Heart right ventricle (tissue), 16 donors: ENCODE measurements at regions not wholly inside any gene's neighbourhood (a gene's known extent, or its start where the extent isn't known, plus 50 kb on each side); places are given as distances from the start of the nearest gene placed in this dataset.
A peak's percentile ranks its signal among the peaks of the same experiment; 100 is the strongest.

ENCODE experiments used
- ATAC-seq, 8 donors: fragments of 200-7000 bp; cut with Tn5 transposase; one replicate each; pipeline ENCODE4 v1.9.1; 2020; ENCODE audit warnings: mild to moderate bottlenecking in 8 of 8, moderate library complexity in 8 of 8, moderate number of reproducible peaks in 1 of 8
- DNase-seq, 2 donors: peaks; one replicate each; pipeline ENCODE4 v3.0.0-alpha.2; 2020
- H3K27ac ChIP-seq, 10 donors: fragments of 200-600 bp; sonication (generic) in 2 of 10; one replicate each; pipeline versions ENCODE4 v1.5.0 to v1.8.0; 2020 to 2022; ENCODE audit warnings: mild to moderate bottlenecking in 3 of 10
- H3K27me3 ChIP-seq, 7 donors: fragments of 200-600 bp; one replicate each; pipeline ENCODE4 v1.8.0; 2021 to 2022; ENCODE audit warnings: mild to moderate bottlenecking in 2 of 7
- H3K36me3 ChIP-seq, 9 donors: fragments of 200-600 bp; sonication (generic) in 1 of 9; one replicate each; pipeline versions ENCODE4 v1.5.0 to v1.8.0; 2020 to 2022; ENCODE audit warnings: mild to moderate bottlenecking in 2 of 9
- H3K4me1 ChIP-seq, 9 donors: fragments of 200-600 bp; sonication (generic) in 1 of 9; one replicate each; pipeline versions ENCODE4 v1.5.0 to v1.8.0; 2020 to 2022; ENCODE audit warnings: mild to moderate bottlenecking in 4 of 9
- H3K4me3 ChIP-seq, 10 donors: fragments of 200-600 bp; sonication (generic) in 2 of 10; one replicate each; pipeline versions ENCODE4 v1.5.0 to v1.8.0; 2020 to 2022; ENCODE audit warnings: mild to moderate bottlenecking in 7 of 10, moderate library complexity in 2 of 10
- H3K9me3 ChIP-seq, 11 donors: fragments of 200-600 bp in 10 of 11; sonication (generic) in 2 of 11; one replicate each; pipeline versions ENCODE4 v1.5.0 to v1.8.0; 2013 to 2022; ENCODE audit warnings: mild to moderate bottlenecking in 2 of 11, control low read depth in 1 of 11, moderate library complexity in 1 of 11
- WGBS, 2 donors: extraction: QIAGEN DNeasy Blood & Tissue Kit; methylation state at CpG; one replicate each; pipeline ENCODE4 v1.1.7; 2013; ENCODE audit warnings: inconsistent platforms in 1 of 2; 5-methylcytosine and 5-hydroxymethylcytosine counted together
- intact Hi-C, 10 donors: fragments of 100-400 bp; cut with DNase I; formaldehyde crosslinking; loops; one replicate each; pipeline versions ENCODE4 v1.11.1 to v1.14.2; 2022
- TF ChIP-seq, protein P1 (sequence below), 9 donors: fragments of 200-600 bp; sonication (generic) in 2 of 9; IDR thresholded peaks; one replicate each; pipeline versions ENCODE4 v1.5.0 to v1.8.0; 2021 to 2022; ENCODE audit warnings: antibody characterized with exemption in 9 of 9, mild to moderate bottlenecking in 5 of 9, moderate library complexity in 1 of 9
- donor health status: Arrhythmogenic right ventricular cardiomyopathy.
- donor health status: ischemic (EF 13 %, LVEDD 7.1; RV severe dilation, severe dysfunction).
- donor health status: healthy with polysubstance abuse.
- donor health status: DM: no; HTN: yes; CAD: no.
- donor health status: DM: no; HTN: no; CAD: no.
- donor health status: ischemic (EF 25% LVEDD 6.9; RV normal size, moderate dysfunction).
- donor health status: ischemic (EF 25% LVEDD 5.7; RV mildly dilated, moderate dysfunction).
- donor health status: healthy.
- donor health status: DM: yes; HTN: yes; CAD: no.
- donor health status: Ischemic cardiomyopathy.
- donor health status: ischemic (EF 35%, LVEDD 5.7; RV mildly dilated, moderate dysfunction).
- donor health status: nonischemic (EF 11% LVEDD 7.7; RV severe dilation, severe dysfunction).
- donor health status: DM: yes; HTN: yes; CAD: no.
- donor health status: PGD.
- donor health status: ischemic (EF 29% LVEDD 5.4; RV normal size, mild dysfunction).
- donor health status: nonischemic (EF 23%, LVEDD 6.1; RV moderate dilation, normal function).

DNA sequence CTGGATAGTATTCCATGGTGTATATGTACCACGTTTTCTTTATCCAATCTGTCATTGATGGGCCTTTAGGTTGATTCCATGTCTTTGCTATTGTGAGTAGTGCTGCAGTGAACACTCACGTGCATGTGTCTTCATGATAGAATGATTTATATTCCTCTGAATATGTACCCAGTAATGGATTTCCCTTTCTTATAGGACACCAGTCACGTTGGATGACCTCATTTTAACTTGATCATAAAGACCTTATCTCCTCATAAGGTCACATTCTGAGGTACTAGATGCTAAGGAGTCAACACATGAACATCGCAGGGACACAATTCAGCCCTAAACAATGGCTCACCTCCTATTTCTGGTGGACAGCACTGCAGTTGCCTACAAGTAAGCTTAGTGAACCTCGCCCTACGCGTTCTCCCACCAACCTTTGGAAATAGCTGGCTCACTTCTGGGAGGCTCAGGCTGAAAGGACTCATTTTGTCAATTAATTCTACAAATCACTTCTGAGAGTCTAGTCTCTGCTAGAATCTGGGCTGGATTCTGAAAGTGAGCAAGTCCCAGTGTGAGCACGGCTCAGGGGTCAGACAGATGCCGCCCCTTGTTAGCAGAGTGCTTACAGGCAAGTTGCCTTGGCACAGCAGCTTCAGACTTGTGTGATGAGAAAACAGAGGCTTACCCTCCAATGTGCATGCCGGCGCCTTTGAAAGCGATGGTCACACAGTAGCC, 183.8 kb upstream of the GSC start:
- intact Hi-C loops, result no loop called here

DNA sequence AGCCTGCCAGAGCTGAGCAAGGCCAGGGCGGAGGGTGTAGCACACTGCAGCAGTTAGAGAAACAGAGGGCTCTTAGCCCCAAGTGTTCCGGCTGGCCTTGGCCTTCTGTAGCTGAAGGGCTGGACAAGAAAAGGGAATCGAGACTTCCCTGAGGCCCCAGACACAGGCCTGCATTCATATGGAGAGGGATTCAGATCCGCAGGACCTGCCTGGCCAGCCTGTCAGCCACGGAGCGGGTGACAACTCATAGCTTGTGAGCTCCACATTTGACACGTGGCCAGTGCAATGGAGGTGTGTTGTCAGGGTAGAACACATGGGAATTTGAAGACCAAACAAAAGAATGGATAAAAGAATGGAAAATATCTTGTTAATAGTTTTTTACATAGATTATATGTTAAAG, 182.2 kb upstream of the GSC start:
- ATAC-seq (no peak), DNase-seq (no peak)
- Histone ChIP-seq H3K27me3 (peaks cover 0 to 28% (median 3%) of the 10 kb centered on the region in 7 donors), H3K27ac (no peak overlapping the region), H3K4me1 (no peaks in the 10 kb centered on the region), H3K9me3 (peaks cover 0 to 14% (median 0%) of the 10 kb centered on the region in 11 donors), H3K4me3 (no peak overlapping the region), H3K36me3 (no peaks in the 10 kb centered on the region)
- WGBS, 2 donors, result 72 to 77% methylated on average over 7 of the region's 7 CpGs
- intact Hi-C loops, result no loop called here
- TF ChIP-seq, protein P1, sequence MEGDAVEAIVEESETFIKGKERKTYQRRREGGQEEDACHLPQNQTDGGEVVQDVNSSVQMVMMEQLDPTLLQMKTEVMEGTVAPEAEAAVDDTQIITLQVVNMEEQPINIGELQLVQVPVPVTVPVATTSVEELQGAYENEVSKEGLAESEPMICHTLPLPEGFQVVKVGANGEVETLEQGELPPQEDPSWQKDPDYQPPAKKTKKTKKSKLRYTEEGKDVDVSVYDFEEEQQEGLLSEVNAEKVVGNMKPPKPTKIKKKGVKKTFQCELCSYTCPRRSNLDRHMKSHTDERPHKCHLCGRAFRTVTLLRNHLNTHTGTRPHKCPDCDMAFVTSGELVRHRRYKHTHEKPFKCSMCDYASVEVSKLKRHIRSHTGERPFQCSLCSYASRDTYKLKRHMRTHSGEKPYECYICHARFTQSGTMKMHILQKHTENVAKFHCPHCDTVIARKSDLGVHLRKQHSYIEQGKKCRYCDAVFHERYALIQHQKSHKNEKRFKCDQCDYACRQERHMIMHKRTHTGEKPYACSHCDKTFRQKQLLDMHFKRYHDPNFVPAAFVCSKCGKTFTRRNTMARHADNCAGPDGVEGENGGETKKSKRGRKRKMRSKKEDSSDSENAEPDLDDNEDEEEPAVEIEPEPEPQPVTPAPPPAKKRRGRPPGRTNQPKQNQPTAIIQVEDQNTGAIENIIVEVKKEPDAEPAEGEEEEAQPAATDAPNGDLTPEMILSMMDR (IDR thresholded peaks at IDR 0.05), result no peak

More for the DNA sequence above, 183.8 kb upstream of the GSC start:
- H3K4me3 ChIP-seq, result no peak overlapping the region
- TF ChIP-seq, protein P1 (IDR thresholded peaks at IDR 0.05), result no peak
- no peak overlapping the region for H3K27ac ChIP-seq
- H3K4me1 ChIP-seq, result no peaks in the 10 kb centered on the region
- no peaks in the 10 kb centered on the region for H3K36me3 ChIP-seq
- no peak for DNase-seq
- 86 to 89% methylated on average over 12 of the region's 12 CpGs for WGBS, 2 donors
- H3K27me3 ChIP-seq, result peaks cover 0 to 30% (median 6%) of the 10 kb centered on the region in 7 donors
- ATAC-seq, result no peak
- no peaks in the 10 kb centered on the region for H3K9me3 ChIP-seq

DNA sequence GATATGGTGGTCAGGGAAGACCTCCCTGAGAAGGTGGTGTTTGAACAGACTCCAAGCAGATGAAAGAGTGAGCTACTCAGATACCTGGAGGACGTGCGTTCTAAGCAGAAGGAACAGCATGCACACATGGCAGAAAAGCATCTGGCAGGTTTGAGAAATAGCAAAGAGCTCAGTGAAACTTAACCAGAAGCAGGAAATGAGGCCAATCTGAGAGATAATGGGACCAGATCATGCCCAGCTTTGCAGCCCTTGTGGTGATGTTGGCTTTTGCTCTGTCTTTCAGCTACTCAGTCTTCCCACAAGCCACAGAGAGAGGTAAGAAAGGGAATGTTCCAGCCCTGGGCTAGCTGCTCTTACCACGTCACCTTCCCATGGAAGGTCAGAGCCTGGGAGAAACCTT, 176.3 kb upstream of the GSC start:
- TF ChIP-seq, protein P1 (IDR thresholded peaks at IDR 0.05), result no peak
- 68 to 77% methylated on average over 3 of the region's 3 CpGs for WGBS, 2 donors
- H3K27me3 ChIP-seq, result peaks cover 0 to 10% (median 0%) of the 10 kb centered on the region in 7 donors
- no peaks in the 10 kb centered on the region for H3K36me3 ChIP-seq
- no peak overlapping the region for H3K4me3 ChIP-seq
- H3K4me1 ChIP-seq, result no peaks in the 10 kb centered on the region
- no peak for ATAC-seq
- no peak overlapping the region for H3K27ac ChIP-seq
- no peak for DNase-seq
- H3K9me3 ChIP-seq, result peaks cover 0 to 17% (median 0%) of the 10 kb centered on the region in 11 donors
- intact Hi-C loops, result no loop called here

DNA sequence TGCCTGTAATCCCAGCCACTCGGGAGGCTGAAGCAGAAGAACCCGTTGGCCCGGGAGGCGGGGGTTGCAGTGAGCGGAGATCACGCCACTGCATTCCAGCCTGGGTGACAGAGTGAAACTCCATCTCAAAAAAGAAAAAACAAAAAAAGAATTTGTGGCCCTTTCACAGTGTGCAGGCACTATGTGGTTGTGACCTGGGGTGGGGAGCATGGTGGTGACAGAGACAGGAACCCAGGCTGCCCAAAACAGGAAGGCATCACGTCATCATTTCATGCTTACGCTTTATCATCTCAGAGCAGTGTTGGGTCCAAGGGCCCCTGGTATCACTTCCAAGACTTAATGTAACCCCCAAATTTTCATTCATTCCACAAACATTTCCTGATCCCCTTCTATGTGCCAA, 175.7 kb upstream of the GSC start:
- TF ChIP-seq, protein P1 (IDR thresholded peaks at IDR 0.05), result no peak
- Histone ChIP-seq H3K4me3 (no peak overlapping the region), H3K9me3 (peaks cover 0 to 17% (median 0%) of the 10 kb centered on the region in 11 donors), H3K36me3 (no peaks in the 10 kb centered on the region), H3K27me3 (peaks cover 0 to 5% (median 0%) of the 10 kb centered on the region in 7 donors), H3K4me1 (no peaks in the 10 kb centered on the region), H3K27ac (no peak overlapping the region)
- ATAC-seq, result peak in 2 of 8 donors; percentile 16 to 31
- 88% methylated on average over 8 of the region's 8 CpGs for WGBS, 2 donors
- no peak for DNase-seq
- intact Hi-C loops, result no loop called here
